ENCODE measurements at regions not wholly inside any gene's neighbourhood (a gene's known extent, or its start where the extent isn't known, plus 50 kb on each side); places are given as distances from the start of the nearest gene placed in this dataset.

DNA sequence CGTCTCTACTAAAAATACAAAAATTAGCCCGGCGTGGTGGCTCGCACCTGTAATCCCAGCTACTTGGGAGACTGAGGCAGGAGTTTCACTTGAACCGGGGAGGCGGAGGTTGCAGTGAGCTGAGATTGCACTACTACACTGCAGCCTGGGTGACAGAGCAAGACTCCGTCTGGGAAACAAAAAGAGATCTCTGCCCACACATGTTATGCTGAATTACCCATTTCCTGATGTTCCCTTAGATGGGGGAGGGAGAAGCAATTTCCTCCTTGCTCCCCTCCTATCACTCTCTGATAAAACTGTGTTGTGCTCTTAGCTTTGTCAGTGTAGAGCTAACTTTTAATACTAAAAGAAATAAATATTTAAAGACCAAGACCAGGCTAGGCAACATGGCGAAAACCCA is 102.5 kb downstream of the LARP7 start:
- H2AK5ac ChIP-seq (ENCODE audit: insufficient read length, low read length) = no peak overlapping the region
- peaks cover 20 to 31% of the 10 kb centered on the region in 2 experiments for H3K4me1 Mint-ChIP-seq
- no peak overlapping the region for H3K4ac ChIP-seq (ENCODE audit: low read depth, low read length)
- no peak overlapping the region for H2BK20ac ChIP-seq (ENCODE audit: low read depth, low read length, poor library complexity, severe bottlenecking)
- no peak overlapping the region for H3K4me3 Mint-ChIP-seq
- no peak overlapping the region for H3K23ac ChIP-seq (ENCODE audit: insufficient read length, low read depth, low read length)
- no peak overlapping the region for H3K27ac ChIP-seq (ENCODE audit: insufficient read length, low read depth, low read length)
- H4K8ac ChIP-seq (replicated peaks; ENCODE audit: insufficient read length, low read depth, low read length) = no peak overlapping the region
- H3T11ph ChIP-seq (ENCODE audit: low read length) = no peak overlapping the region
- peaks cover 4% of the 10 kb centered on the region; the same call in 1 of the 2 replicates for H3K4me1 ChIP-seq (ENCODE audit: insufficient read depth, low read length)
- H3K27ac Mint-ChIP-seq = peak overlapping the region; percentile 4 to 82 (median 77); a peak in 4 of 7 replicates
- H3K79me2 ChIP-seq (ENCODE audit: insufficient read depth, low read length) = peaks cover 5% of the 10 kb centered on the region; the same call in 1 of the 2 replicates
- no peak overlapping the region for H2BK5ac ChIP-seq (ENCODE audit: insufficient read length, low read length)
- TF ChIP-seq, protein P1, sequence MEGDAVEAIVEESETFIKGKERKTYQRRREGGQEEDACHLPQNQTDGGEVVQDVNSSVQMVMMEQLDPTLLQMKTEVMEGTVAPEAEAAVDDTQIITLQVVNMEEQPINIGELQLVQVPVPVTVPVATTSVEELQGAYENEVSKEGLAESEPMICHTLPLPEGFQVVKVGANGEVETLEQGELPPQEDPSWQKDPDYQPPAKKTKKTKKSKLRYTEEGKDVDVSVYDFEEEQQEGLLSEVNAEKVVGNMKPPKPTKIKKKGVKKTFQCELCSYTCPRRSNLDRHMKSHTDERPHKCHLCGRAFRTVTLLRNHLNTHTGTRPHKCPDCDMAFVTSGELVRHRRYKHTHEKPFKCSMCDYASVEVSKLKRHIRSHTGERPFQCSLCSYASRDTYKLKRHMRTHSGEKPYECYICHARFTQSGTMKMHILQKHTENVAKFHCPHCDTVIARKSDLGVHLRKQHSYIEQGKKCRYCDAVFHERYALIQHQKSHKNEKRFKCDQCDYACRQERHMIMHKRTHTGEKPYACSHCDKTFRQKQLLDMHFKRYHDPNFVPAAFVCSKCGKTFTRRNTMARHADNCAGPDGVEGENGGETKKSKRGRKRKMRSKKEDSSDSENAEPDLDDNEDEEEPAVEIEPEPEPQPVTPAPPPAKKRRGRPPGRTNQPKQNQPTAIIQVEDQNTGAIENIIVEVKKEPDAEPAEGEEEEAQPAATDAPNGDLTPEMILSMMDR (conservative IDR thresholded peaks at IDR 0.05) = no peak
- no peaks in the 10 kb centered on the region for H3K9me3 ChIP-seq (ENCODE audit: control insufficient read depth, low read depth, low read length)
- no peak overlapping the region for H2AFZ ChIP-seq (ENCODE audit: low read length)
- H3K18ac ChIP-seq (ENCODE audit: insufficient read length, low read depth, low read length) = no peak overlapping the region
- no peak for DNase-seq
- H2BK15ac ChIP-seq (ENCODE audit: low read depth, low read length) = no peak overlapping the region
- H2BK120ac ChIP-seq (ENCODE audit: low read depth, low read length, poor library complexity, severe bottlenecking) = no peak overlapping the region
- H3K27me3 ChIP-seq (ENCODE audit: insufficient read depth, low read length) = no peaks in the 10 kb centered on the region
- H2BK12ac ChIP-seq (ENCODE audit: insufficient read length, low read depth, low read length) = no peak overlapping the region
- H4K5ac ChIP-seq (ENCODE audit: insufficient read length, low read depth, low read length) = no peak overlapping the region
- H3K79me1 ChIP-seq (ENCODE audit: insufficient read depth, low read depth, low read length, poor library complexity, severe bottlenecking) = no peaks in the 10 kb centered on the region
- no peaks in the 10 kb centered on the region for H3K27me3 Mint-ChIP-seq (ENCODE audit: low read depth)
- H3K14ac ChIP-seq (ENCODE audit: insufficient read depth, low read length) = no peak overlapping the region
- no peak overlapping the region for H3K9ac ChIP-seq (ENCODE audit: extremely low read depth, insufficient read length, low read length)
- H3K56ac ChIP-seq (ENCODE audit: insufficient read length, low read depth, low read length) = no peak overlapping the region
- H4K91ac ChIP-seq (ENCODE audit: insufficient read length, low read depth, low read length) = no peak overlapping the region
- H4K20me1 ChIP-seq (ENCODE audit: control insufficient read depth, insufficient read depth, insufficient read length) = no peaks in the 10 kb centered on the region
- H3K23me2 ChIP-seq (ENCODE audit: insufficient read length, low read depth, low read length, poor library complexity, severe bottlenecking) = no peaks in the 10 kb centered on the region
- no CpG with 5 or more reads among the region's 8 CpGs for WGBS (ENCODE audit: extremely low coverage, insufficient read length, low lambda C conversion rate)
- no peak overlapping the region for H3K4me2 ChIP-seq (ENCODE audit: insufficient read depth, insufficient read length, low read length)
- H3K9me3 Mint-ChIP-seq = no peaks in the 10 kb centered on the region
- peaks cover 0 to 23% (median 13%) of the 10 kb centered on the region in 3 experiments; a peak in 5 of 7 replicates for H3K36me3 Mint-ChIP-seq (ENCODE audit: insufficient read depth in 1 of 3, low read depth in 3 of 3)

Measured in H9 (cell line).